H1 (cell line): ENCODE measurements at regions not wholly inside any gene's neighbourhood (a gene's known extent, or its start where the extent isn't known, plus 50 kb on each side); places are given as distances from the start of the nearest gene placed in this dataset.

Experiments used
- CTCF ChIP-seq, 3 experiments: IDR thresholded peaks; 1 replicate in 2 of 3; 2 replicates in 1 of 3; pipeline versions ENCODE4 v1.5.1 to v1.6.1; 2011; ENCODE audit warnings: low read length in 3 of 3, mild to moderate bottlenecking in 3 of 3, inconsistent platforms in 2 of 3, low read depth in 1 of 3, moderate library complexity in 1 of 3; ENCODE audit not compliant: insufficient read depth in 1 of 3; ENCODE audit errors: control extremely low read depth in 1 of 3

DNA sequence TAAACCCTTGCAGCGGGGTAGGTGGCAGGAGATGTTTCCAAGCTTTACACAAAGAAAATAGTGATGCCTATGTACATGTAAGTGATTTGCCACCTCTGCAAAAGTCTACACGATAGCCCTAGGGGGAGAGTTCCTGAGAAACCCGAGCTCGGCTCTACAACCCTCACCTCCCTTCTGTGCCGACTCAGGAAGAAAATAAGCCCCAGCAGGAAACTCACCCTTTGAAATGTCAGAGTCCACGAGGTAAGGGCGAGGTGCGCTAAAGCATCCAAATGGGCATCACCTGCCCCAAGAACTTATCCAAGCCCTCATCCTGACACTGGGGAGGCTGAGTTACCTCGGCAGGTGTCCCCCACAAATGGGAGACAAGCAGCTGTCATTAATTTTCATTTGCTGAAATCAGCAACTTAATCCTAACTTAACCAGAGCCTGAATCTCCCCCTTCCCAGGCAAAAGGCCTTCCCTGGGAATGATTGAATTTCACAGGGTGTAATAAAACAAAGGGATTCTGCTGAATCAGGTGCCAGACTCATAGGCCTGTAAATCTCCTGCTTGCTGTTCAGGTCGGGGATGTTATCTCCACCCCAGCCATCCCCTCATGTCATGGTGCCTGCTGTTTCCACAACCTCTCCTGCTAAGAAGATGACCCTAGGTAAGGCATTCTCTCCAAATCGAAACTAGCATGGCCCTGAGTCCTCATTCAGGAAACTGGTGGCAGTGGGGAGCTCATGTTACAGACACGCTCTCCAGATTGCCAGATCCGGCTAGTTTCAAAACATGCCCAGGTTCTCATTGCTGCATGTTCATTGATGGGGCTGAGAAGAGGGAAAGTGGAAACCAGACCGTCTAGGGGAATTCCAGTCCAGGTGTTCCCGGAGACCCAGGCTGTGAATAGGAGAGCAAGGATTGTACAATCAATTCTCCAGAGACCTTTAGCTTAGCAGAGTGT is 105.3 kb upstream of the KIRREL3 start (continued):
- no peak for TF ChIP-seq CTCF (IDR thresholded peaks at IDR 0.05; ENCODE audit: control extremely low read depth in 1 of 3, insufficient read depth in 1 of 3, low read depth in 1 of 3, low read length in 3 of 3)
